ENCODE measurements at regions not wholly inside any gene's neighbourhood (a gene's known extent, or its start where the extent isn't known, plus 50 kb on each side); places are given as distances from the start of the nearest gene placed in this dataset.

DNA sequence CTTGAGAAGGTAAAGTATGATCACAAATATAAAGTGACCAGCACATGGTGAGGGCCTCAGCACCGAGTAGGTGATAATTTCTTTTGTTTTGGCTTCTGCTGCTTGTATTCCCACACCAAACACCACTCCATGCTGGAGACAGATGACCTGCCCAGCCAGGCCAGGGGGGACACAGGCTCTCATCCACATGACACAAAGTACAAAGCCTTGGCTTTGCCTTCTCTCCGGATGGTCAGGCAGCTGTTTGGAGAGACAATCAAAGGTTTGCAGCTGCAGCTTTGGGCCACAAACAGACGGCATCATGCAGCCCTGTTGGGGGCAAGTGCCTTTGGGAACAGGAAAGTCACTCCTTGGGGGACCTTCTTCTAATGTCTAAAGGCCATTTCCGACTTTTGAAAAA, 226.2 kb upstream of the KLF4 start:
- TF ChIP-seq CTCF (IDR thresholded peaks at IDR 0.05; ENCODE audit: low read length) = no peak
- no peak for TF ChIP-seq EZH2 (IDR thresholded peaks at IDR 0.05; ENCODE audit: borderline replicate concordance, low read length)

All from OCI-LY1 (cell line).